GM12878 (cell line): ENCODE measurements at regions not wholly inside any gene's neighbourhood (a gene's known extent, or its start where the extent isn't known, plus 50 kb on each side); places are given as distances from the start of the nearest gene placed in this dataset.

Experiments used
- ATAC-seq: fragments of 200-7000 bp; cut with Tn5 transposase; 3 replicates; pipeline ENCODE4 v1.9.1; 2020; ENCODE audit warnings: mild to moderate bottlenecking, moderate library complexity
- BruUV-seq: library from RNA; stranded (reverse); fragments of 400-500 nt; replicated peaks from 2 replicates; lab custom pipeline; 2021; lab: Mats Ljungman, UMichigan
- CTCF ChIA-PET: fragments of 300-600 bp; sonication (Branson Sonifier 250); formaldehyde crosslinking; extraction: SDS; loops from one replicate; lab custom pipeline; 2021; ENCODE audit warnings: inconsistent platforms; lab: Yijun Ruan, JAX
- POLR2A ChIA-PET: fragments of 350-600 bp; formaldehyde crosslinking; extraction: SDS; loops from one replicate; lab custom pipeline; 2021; ENCODE audit warnings: inconsistent platforms; lab: Charles Lee
- RAD21 ChIA-PET: fragments of 300-600 bp; sonication (Branson Sonifier 250); formaldehyde crosslinking; loops from one replicate; lab custom pipeline; 2023; ENCODE audit warnings: antibody characterized with exemption; ENCODE audit not compliant: unreplicated experiment; lab: Charles Lee
- SMC1A ChIA-PET: fragments of 300-600 bp; sonication (Branson Sonifier 250); formaldehyde crosslinking; loops from one replicate; lab custom pipeline; 2023; ENCODE audit not compliant: unreplicated experiment, uncharacterized antibody; lab: Charles Lee
- DNase-seq: peaks from one replicate; pipeline ENCODE4 v3.0.0-alpha.2; 2011; ENCODE audit warnings: low read depth, low spot score
- FAIRE-seq: peaks from 3 replicates; lab custom pipeline; 2011; peaks lifted over from hg19 to GRCh38; lab: Jason Lieb, UNC
- H2AFZ ChIP-seq: 2 replicates; pipeline ENCODE4 v1.6.0; 2011; ENCODE audit warnings: low read depth, low read length, control low read depth; ENCODE audit not compliant: control insufficient read depth
- H3K27ac ChIP-seq: 2 replicates; pipeline ENCODE4 v1.5.1; 2011; ENCODE audit warnings: control low read depth; ENCODE audit not compliant: control insufficient read depth, insufficient read depth
- H3K27me3 ChIP-seq, 2 experiments: replicated peaks in 1 of 2; 2 replicates each; pipeline versions ENCODE4 v1.6.0 to v1.6.1; 2011; ENCODE audit warnings: low read length in 1 of 2; ENCODE audit not compliant: control insufficient read depth in 2 of 2, insufficient read depth in 2 of 2
- H3K36me3 ChIP-seq, 2 experiments: 2 replicates each; pipeline ENCODE4 v1.5.1; 2011; ENCODE audit warnings: low read length in 1 of 2; ENCODE audit not compliant: control insufficient read depth in 2 of 2, insufficient read depth in 2 of 2
- H3K4me1 ChIP-seq: 2 replicates; pipeline ENCODE4 v1.6.1; 2011; ENCODE audit warnings: mild to moderate bottlenecking, low read length, moderate library complexity, mixed read lengths; ENCODE audit not compliant: control insufficient read depth, insufficient read depth
- H3K4me2 ChIP-seq: 2 replicates; pipeline ENCODE4 v1.6.0; 2011; ENCODE audit warnings: control low read depth; ENCODE audit not compliant: control insufficient read depth, insufficient read depth
- H3K4me3 ChIP-seq: fragments of 200-600 bp; sonication (generic); 2 replicates; pipeline ENCODE4 v1.5.1; 2016
- H3K79me2 ChIP-seq: 2 replicates; pipeline ENCODE4 v1.6.0; 2011; ENCODE audit warnings: low read length; ENCODE audit not compliant: control insufficient read depth, insufficient read depth
- H3K9ac ChIP-seq: 2 replicates; pipeline ENCODE4 v1.8.0; 2011; ENCODE audit warnings: low read length, control low read depth, mixed read lengths; ENCODE audit not compliant: control insufficient read depth, insufficient read depth
- H3K9me3 ChIP-seq: replicated peaks from 3 replicates; pipeline ENCODE4 v1.5.1; 2011; ENCODE audit warnings: mild to moderate bottlenecking, low read length; ENCODE audit not compliant: control insufficient read depth, insufficient read depth
- H4K20me1 ChIP-seq: 2 replicates; pipeline ENCODE4 v1.6.0; 2011; ENCODE audit not compliant: control insufficient read depth, insufficient read depth
- CEBPZ ChIP-seq: fragments of 150-350 bp; IDR thresholded peaks from 2 replicates; pipeline ENCODE4 v1.6.1; 2016; ENCODE audit warnings: low read depth, low read length
- JUND ChIP-seq: IDR thresholded peaks from 2 replicates; pipeline ENCODE4 v1.6.1; 2012; ENCODE audit warnings: low read depth, mild to moderate bottlenecking, low read length, improper control_type of control experiment, moderate library complexity
- MEF2A ChIP-seq: IDR thresholded peaks from 2 replicates; pipeline ENCODE4 v1.6.1; 2011; ENCODE audit warnings: low read depth, mild to moderate bottlenecking, low read length, moderate library complexity; ENCODE audit not compliant: insufficient read depth
- PBX3 ChIP-seq: IDR thresholded peaks from 2 replicates; pipeline ENCODE4 v1.6.1; 2011; ENCODE audit warnings: mild to moderate bottlenecking, low read depth, low read length, moderate library complexity; ENCODE audit not compliant: insufficient replicate concordance
- RELB ChIP-seq: fragments of 450-650 bp; IDR thresholded peaks from 2 replicates; pipeline ENCODE4 v1.6.1; 2017; ENCODE audit warnings: low read depth, mild to moderate bottlenecking, moderate library complexity
- SIN3A ChIP-seq: IDR thresholded peaks from 2 replicates; pipeline ENCODE4 v1.6.1; 2012; ENCODE audit warnings: low read depth, low read length, improper control_type of control experiment
- ZNF207 ChIP-seq: fragments of 450-650 bp; IDR thresholded peaks from 2 replicates; pipeline ENCODE4 v1.6.1; 2014; ENCODE audit warnings: antibody characterized with exemption, mild to moderate bottlenecking, borderline replicate concordance
- ZNF384 ChIP-seq: IDR thresholded peaks from 2 replicates; pipeline ENCODE4 v1.6.1; 2012; ENCODE audit warnings: low read depth, mild to moderate bottlenecking, low read length, improper control_type of control experiment, borderline replicate concordance
- ZNF592 ChIP-seq: fragments of 450-650 bp; IDR thresholded peaks from 2 replicates; pipeline ENCODE4 v1.6.1; 2017; ENCODE audit warnings: mild to moderate bottlenecking, moderate library complexity
- ZNF687 ChIP-seq: fragments of 450-650 bp; IDR thresholded peaks from 2 replicates; pipeline ENCODE4 v1.6.1; 2017; ENCODE audit warnings: mild to moderate bottlenecking, moderate library complexity
- in situ Hi-C: fragments of 300-500 bp; cut with MboI; formaldehyde crosslinking; loops from 9 replicates; pipeline ENCODE4 v1.14.3; 2018; ENCODE audit warnings: mixed read lengths
- intact Hi-C: fragments of 100-400 bp; cut with micrococcal nuclease; formaldehyde crosslinking; loops from one replicate; pipeline ENCODE4 v1.14.2; 2022; ENCODE audit not compliant: unreplicated experiment

- FAIRE-seq (no peak), ATAC-seq (no peak), DNase-seq (no peak)
- ChIA-PET CTCF (no interaction called here), SMC1A (no interaction called here), RAD21 (no interaction called here), POLR2A (no interaction called here)
- Histone ChIP-seq H3K9me3 (no peaks in the 10 kb centered on the region), H3K4me3 (no peak overlapping the region), H3K36me3 (no peaks in the 10 kb centered on the region), H3K79me2 (no peaks in the 10 kb centered on the region), H3K4me1 (no peaks in the 10 kb centered on the region), H3K27me3 (no peaks in the 10 kb centered on the region), H4K20me1 (no peaks in the 10 kb centered on the region), H3K27ac (no peak overlapping the region), H3K9ac (no peak overlapping the region), H2AFZ (no peak overlapping the region), H3K4me2 (no peak overlapping the region)
- in situ Hi-C loops, result no loop called here
- no TSS peak for BruUV-seq
- intact Hi-C loops, result no loop called here
- no peak for TF ChIP-seq MEF2A
- no peak for TF ChIP-seq ZNF687
- TF ChIP-seq SIN3A, result no peak
- no peak for TF ChIP-seq PBX3
- TF ChIP-seq CEBPZ, result no peak
- TF ChIP-seq RELB, result no peak
- TF ChIP-seq JUND, result no peak
- TF ChIP-seq ZNF592, result no peak
- TF ChIP-seq ZNF384, result no peak
- TF ChIP-seq ZNF207, result no peak
Observed at GRCh38 chr6:78771586-78771985, 95.8 kb upstream of the IRAK1BP1 start.
